ENCODE measurements at regions not wholly inside any gene's neighbourhood (a gene's known extent, or its start where the extent isn't known, plus 50 kb on each side); places are given as distances from the start of the nearest gene placed in this dataset.

DNA sequence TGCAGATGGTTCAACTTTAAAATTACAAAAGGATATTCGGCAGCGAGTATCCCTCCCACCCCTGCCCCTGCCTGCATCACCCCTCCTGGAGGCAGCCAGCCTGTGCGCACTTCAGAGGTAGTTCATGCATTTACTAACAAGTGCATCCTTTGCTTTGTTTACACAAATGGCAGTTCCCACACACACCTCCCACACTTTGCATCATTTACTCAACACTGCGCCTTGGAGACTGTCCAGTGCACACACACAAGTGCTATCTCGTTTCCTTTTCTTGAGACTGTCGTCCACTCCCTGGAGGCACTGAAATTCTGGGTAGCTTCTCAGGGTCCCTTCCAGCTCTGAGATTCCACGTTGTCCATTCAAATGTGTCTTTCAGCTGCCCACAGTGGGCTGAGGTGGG lies 53.1 kb upstream of the VSX1 start:
- Histone ChIP-seq H3K4me1 (ENCODE audit: control insufficient read depth, low read depth, low read length) (no peaks in the 10 kb centered on the region), H2BK5ac (ENCODE audit: low read length) (no peak overlapping the region), H3K18ac (ENCODE audit: low read length) (no peak overlapping the region), H3K79me1 (ENCODE audit: low read length) (no peaks in the 10 kb centered on the region), H2BK120ac (ENCODE audit: low read depth, low read length) (no peak overlapping the region), H4K5ac (ENCODE audit: low read length) (no peak overlapping the region), H3K23ac (ENCODE audit: low read length) (no peak overlapping the region), H3K4me3 (ENCODE audit: low read length) (no peak overlapping the region), H3K27ac (ENCODE audit: low read depth, low read length) (no peak overlapping the region), H2AK5ac (ENCODE audit: low read length) (no peak overlapping the region), H3K9ac (ENCODE audit: low read length) (no peak overlapping the region), H3K4me2 (ENCODE audit: low read length) (no peak overlapping the region), H4K8ac (ENCODE audit: low read depth, low read length) (no peak overlapping the region), H3K56ac (ENCODE audit: low read length) (no peak overlapping the region), H3K79me2 (ENCODE audit: control insufficient read depth, insufficient read depth, low read length) (no peaks in the 10 kb centered on the region), H2BK15ac (replicated peaks; ENCODE audit: low read depth) (no peak overlapping the region), H3K4ac (ENCODE audit: low read depth, low read length) (no peak overlapping the region), H3K27me3 (ENCODE audit: insufficient read depth, low read length, poor library complexity) (no peaks in the 10 kb centered on the region), H3K36me3 (ENCODE audit: control insufficient read depth, insufficient read depth, low read length) (no peaks in the 10 kb centered on the region)
- DNase-seq = no peak
- no CpG with 5 or more reads among the region's 7 CpGs for WGBS (ENCODE audit: extremely low coverage, insufficient coverage, low lambda C conversion rate)

DNA sequence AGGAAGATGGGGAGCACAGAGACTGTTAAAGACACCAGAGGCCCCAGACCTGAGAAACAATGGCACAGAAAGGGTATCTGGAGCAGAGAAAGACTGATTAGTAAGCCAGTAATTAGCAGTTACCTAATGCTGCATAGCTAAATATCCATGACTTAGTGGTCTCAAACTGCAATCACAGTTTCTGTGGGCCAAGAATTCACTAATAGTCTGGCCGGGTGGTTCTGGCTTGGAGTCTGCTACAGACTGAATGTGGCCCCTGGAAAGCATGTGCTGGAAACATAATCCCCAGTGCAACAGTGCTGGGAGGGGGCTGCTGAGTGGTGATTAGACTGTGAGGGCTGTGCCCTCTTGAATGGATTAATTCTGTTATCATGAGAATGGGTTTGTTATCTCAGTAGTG lies 54.1 kb upstream of the VSX1 start:
- Histone ChIP-seq H4K8ac (ENCODE audit: low read depth, low read length) (no peak overlapping the region), H3K4me3 (ENCODE audit: low read length) (no peak overlapping the region), H3K18ac (ENCODE audit: low read length) (no peak overlapping the region), H3K23ac (ENCODE audit: low read length) (no peak overlapping the region), H3K27me3 (ENCODE audit: insufficient read depth, low read length, poor library complexity) (no peaks in the 10 kb centered on the region), H3K4me1 (ENCODE audit: control insufficient read depth, low read depth, low read length) (no peaks in the 10 kb centered on the region), H3K36me3 (ENCODE audit: control insufficient read depth, insufficient read depth, low read length) (no peaks in the 10 kb centered on the region), H2BK5ac (ENCODE audit: low read length) (no peak overlapping the region), H3K9ac (ENCODE audit: low read length) (no peak overlapping the region), H3K79me2 (ENCODE audit: control insufficient read depth, insufficient read depth, low read length) (no peaks in the 10 kb centered on the region), H3K27ac (ENCODE audit: low read depth, low read length) (no peak overlapping the region), H2BK15ac (replicated peaks; ENCODE audit: low read depth) (no peak overlapping the region), H3K4me2 (ENCODE audit: low read length) (no peak overlapping the region), H2BK120ac (ENCODE audit: low read depth, low read length) (no peak overlapping the region), H2AK5ac (ENCODE audit: low read length) (no peak overlapping the region), H3K4ac (ENCODE audit: low read depth, low read length) (no peak overlapping the region), H4K5ac (ENCODE audit: low read length) (no peak overlapping the region), H3K79me1 (ENCODE audit: low read length) (no peaks in the 10 kb centered on the region), H3K56ac (ENCODE audit: low read length) (no peak overlapping the region)
- no peak for DNase-seq
- WGBS (ENCODE audit: extremely low coverage, insufficient coverage, low lambda C conversion rate) = no CpG with 5 or more reads among the region's 1 CpG

DNA sequence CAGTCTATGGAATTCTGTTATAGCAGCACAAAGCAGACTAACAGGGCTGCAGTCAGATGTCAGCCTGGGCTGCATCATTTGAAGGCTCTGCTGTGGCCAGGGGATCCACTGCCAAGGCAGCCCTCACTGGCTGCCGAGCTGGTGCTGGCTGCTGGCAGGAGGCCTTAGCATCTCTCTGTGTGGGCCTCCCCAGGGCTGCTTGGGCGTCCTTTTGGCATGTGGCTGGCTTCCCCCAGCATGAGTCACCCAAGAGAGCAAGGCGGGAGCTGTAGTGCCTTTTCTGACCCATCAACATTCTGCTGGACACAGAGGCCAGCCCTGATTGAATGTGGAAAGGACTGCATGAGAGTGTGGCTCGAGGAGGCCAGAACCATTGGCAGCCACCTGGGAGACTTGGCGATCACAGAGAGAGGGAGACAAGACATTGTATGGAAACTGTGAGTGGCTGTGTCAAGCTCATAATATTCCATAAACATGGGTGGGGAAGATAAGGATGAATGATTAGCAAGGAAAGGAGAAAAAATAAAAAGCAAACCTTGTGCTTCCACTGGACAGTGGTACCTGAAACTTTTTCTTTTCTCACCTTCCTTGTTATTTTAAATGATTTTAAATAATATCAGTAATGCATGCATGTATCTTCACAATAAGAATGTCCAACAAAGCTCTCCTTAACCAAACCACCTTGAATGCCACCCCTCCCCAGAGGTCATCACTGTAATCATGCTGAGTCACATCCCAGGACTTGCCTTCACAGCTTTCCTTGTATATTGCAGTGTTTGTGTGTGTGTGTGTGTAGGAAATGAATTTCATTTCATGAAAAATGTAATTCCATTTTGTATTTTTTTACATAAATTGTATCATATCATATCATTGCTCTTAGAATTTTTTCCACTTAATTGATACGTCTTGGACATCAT lies 55.0 kb upstream of the VSX1 start:
- no peaks in the 10 kb centered on the region for H3K79me2 ChIP-seq (ENCODE audit: control insufficient read depth, insufficient read depth, low read length)
- H3K36me3 ChIP-seq (ENCODE audit: control insufficient read depth, insufficient read depth, low read length) = no peaks in the 10 kb centered on the region
- no peak overlapping the region for H2BK120ac ChIP-seq (ENCODE audit: low read depth, low read length)
- no peak overlapping the region for H3K56ac ChIP-seq (ENCODE audit: low read length)
- no peak overlapping the region for H4K5ac ChIP-seq (ENCODE audit: low read length)
- no peak overlapping the region for H3K4me3 ChIP-seq (ENCODE audit: low read length)
- no peak overlapping the region for H3K27ac ChIP-seq (ENCODE audit: low read depth, low read length)
- no peak overlapping the region for H4K8ac ChIP-seq (ENCODE audit: low read depth, low read length)
- no peaks in the 10 kb centered on the region for H3K27me3 ChIP-seq (ENCODE audit: insufficient read depth, low read length, poor library complexity)
- peak; percentile 39 for DNase-seq
- H2AK5ac ChIP-seq (ENCODE audit: low read length) = no peak overlapping the region
- no peak overlapping the region for H3K18ac ChIP-seq (ENCODE audit: low read length)
- H2BK15ac ChIP-seq (replicated peaks; ENCODE audit: low read depth) = no peak overlapping the region
- no peaks in the 10 kb centered on the region for H3K79me1 ChIP-seq (ENCODE audit: low read length)
- no peak overlapping the region for H3K4ac ChIP-seq (ENCODE audit: low read depth, low read length)
- no peak overlapping the region for H3K23ac ChIP-seq (ENCODE audit: low read length)
- no CpG with 5 or more reads among the region's 6 CpGs for WGBS (ENCODE audit: extremely low coverage, insufficient coverage, low lambda C conversion rate)
- H3K9ac ChIP-seq (ENCODE audit: low read length) = no peak overlapping the region
- no peak overlapping the region for H3K4me2 ChIP-seq (ENCODE audit: low read length)
- no peaks in the 10 kb centered on the region for H3K4me1 ChIP-seq (ENCODE audit: control insufficient read depth, low read depth, low read length)
- no peak overlapping the region for H2BK5ac ChIP-seq (ENCODE audit: low read length)

DNA sequence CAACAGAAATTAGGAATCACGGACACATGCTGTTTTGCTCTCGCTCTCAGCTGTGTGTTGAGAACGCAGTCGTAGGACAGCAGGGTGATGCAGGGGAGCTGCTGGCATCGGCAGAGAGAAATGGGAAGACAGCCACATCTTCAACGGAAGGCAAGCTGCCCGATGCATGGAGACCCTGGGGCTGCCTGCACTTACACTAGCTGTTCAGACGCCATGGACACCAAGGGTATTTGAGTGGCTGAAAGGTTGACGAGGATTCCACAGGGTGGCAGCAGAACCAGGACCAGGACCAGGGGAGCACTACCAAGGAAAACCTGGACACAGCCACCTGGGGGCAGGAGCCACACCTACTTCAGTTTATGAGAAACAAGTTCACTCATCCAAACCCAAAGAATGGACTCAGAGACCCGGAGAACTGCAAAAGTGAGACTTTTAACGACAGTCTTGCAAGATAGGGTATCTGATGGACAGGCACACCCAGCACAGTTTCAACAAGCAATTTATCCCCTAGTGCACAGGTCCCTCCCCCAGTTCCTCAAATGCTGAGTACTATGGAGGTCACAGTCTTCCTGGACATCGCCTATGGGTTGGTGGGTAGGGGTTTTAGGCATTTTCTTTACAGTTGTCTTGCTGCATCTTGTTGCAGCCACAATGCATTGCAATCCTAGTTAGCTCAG lies 56.3 kb upstream of the ENTPD6 start:
- WGBS (ENCODE audit: extremely low coverage, insufficient coverage, low lambda C conversion rate) = no CpG with 5 or more reads among the region's 12 CpGs
- no peaks in the 10 kb centered on the region for H3K4me1 ChIP-seq (ENCODE audit: control insufficient read depth, low read depth, low read length)

DNA sequence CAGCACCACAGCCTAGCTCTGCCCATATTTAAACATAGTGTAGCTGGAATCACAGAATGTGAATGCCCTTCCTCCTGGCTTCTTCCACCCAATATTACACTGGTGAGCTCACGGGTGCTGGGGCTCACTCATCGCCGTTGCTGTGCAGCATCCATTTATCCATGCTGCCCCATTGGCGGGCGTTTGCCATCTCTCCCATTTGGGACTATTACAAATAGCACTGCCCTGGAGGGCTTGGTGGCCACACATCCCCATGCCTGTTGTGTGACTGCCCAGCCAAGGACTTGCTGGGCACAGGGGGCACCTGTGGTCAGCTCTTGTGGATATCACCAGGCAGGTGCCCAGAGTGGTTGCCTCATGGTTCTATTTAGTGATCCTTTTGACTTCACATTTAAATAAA lies 54.5 kb upstream of the ENTPD6 start:
- WGBS (ENCODE audit: extremely low coverage, insufficient coverage, low lambda C conversion rate) = no CpG with 5 or more reads among the region's 5 CpGs
- Histone ChIP-seq H3K79me2 (ENCODE audit: control insufficient read depth, insufficient read depth, low read length) (no peaks in the 10 kb centered on the region), H2BK15ac (replicated peaks; ENCODE audit: low read depth) (no peak overlapping the region)

More for the DNA sequence above, 56.3 kb upstream of the ENTPD6 start:
- no peaks in the 10 kb centered on the region for H3K27me3 ChIP-seq (ENCODE audit: insufficient read depth, low read length, poor library complexity)
- no peak overlapping the region for H2BK15ac ChIP-seq (replicated peaks; ENCODE audit: low read depth)
- H3K79me2 ChIP-seq (ENCODE audit: control insufficient read depth, insufficient read depth, low read length) = no peaks in the 10 kb centered on the region
- H3K27ac ChIP-seq (ENCODE audit: low read depth, low read length) = no peak overlapping the region
- H3K23ac ChIP-seq (ENCODE audit: low read length) = no peak overlapping the region
- no peak overlapping the region for H3K4ac ChIP-seq (ENCODE audit: low read depth, low read length)
- no peak overlapping the region for H3K56ac ChIP-seq (ENCODE audit: low read length)
- H4K8ac ChIP-seq (ENCODE audit: low read depth, low read length) = no peak overlapping the region
- H3K79me1 ChIP-seq (ENCODE audit: low read length) = no peaks in the 10 kb centered on the region
- no peak overlapping the region for H3K4me2 ChIP-seq (ENCODE audit: low read length)
- no peak overlapping the region for H3K4me3 ChIP-seq (ENCODE audit: low read length)
- no peak overlapping the region for H2AK5ac ChIP-seq (ENCODE audit: low read length)
- H4K5ac ChIP-seq (ENCODE audit: low read length) = no peak overlapping the region
- no peak overlapping the region for H2BK120ac ChIP-seq (ENCODE audit: low read depth, low read length)
- DNase-seq = peak; percentile 38
- H3K9ac ChIP-seq (ENCODE audit: low read length) = no peak overlapping the region
- no peak overlapping the region for H2BK5ac ChIP-seq (ENCODE audit: low read length)
- H3K36me3 ChIP-seq (ENCODE audit: control insufficient read depth, insufficient read depth, low read length) = no peaks in the 10 kb centered on the region
- H3K18ac ChIP-seq (ENCODE audit: low read length) = no peak overlapping the region

More for the DNA sequence above, 54.5 kb upstream of the ENTPD6 start:
- no peak overlapping the region for H3K27ac ChIP-seq (ENCODE audit: low read depth, low read length)
- H2AK5ac ChIP-seq (ENCODE audit: low read length) = no peak overlapping the region
- H3K79me1 ChIP-seq (ENCODE audit: low read length) = no peaks in the 10 kb centered on the region
- H2BK5ac ChIP-seq (ENCODE audit: low read length) = no peak overlapping the region
- no peak overlapping the region for H3K4me2 ChIP-seq (ENCODE audit: low read length)
- H2BK120ac ChIP-seq (ENCODE audit: low read depth, low read length) = no peak overlapping the region
- no peak overlapping the region for H3K23ac ChIP-seq (ENCODE audit: low read length)
- no peak overlapping the region for H3K4ac ChIP-seq (ENCODE audit: low read depth, low read length)
- no peak overlapping the region for H3K9ac ChIP-seq (ENCODE audit: low read length)
- no peak overlapping the region for H3K4me3 ChIP-seq (ENCODE audit: low read length)
- no peaks in the 10 kb centered on the region for H3K36me3 ChIP-seq (ENCODE audit: control insufficient read depth, insufficient read depth, low read length)
- H3K4me1 ChIP-seq (ENCODE audit: control insufficient read depth, low read depth, low read length) = no peaks in the 10 kb centered on the region
- H4K5ac ChIP-seq (ENCODE audit: low read length) = no peak overlapping the region
- no peak overlapping the region for H3K18ac ChIP-seq (ENCODE audit: low read length)
- H3K56ac ChIP-seq (ENCODE audit: low read length) = no peak overlapping the region
- no peaks in the 10 kb centered on the region for H3K27me3 ChIP-seq (ENCODE audit: insufficient read depth, low read length, poor library complexity)
- no peak for DNase-seq
- no peak overlapping the region for H4K8ac ChIP-seq (ENCODE audit: low read depth, low read length)
